ENCODE measurements at regions not wholly inside any gene's neighbourhood (a gene's known extent, or its start where the extent isn't known, plus 50 kb on each side); places are given as distances from the start of the nearest gene placed in this dataset.

GRCh38 chr14:28589792-28590191 is 176.8 kb upstream of the FOXG1 start:
- POLR2A ChIA-PET = no interaction called here
- CTCF ChIA-PET = no interaction called here
- Histone ChIP-seq H3K36me3 (ENCODE audit: control insufficient read depth in 4 of 4, insufficient read depth in 4 of 4, low read length in 3 of 4) (no peaks in the 10 kb centered on the region), H3K27me3 (replicated peaks in 2 of 5; ENCODE audit: control insufficient read depth in 4 of 5, insufficient read depth in 5 of 5, low read length in 4 of 5) (no peaks in the 10 kb centered on the region), H3K9me3 (ENCODE audit: control extremely low read depth in 1 of 5, control insufficient read depth in 4 of 5, insufficient read depth in 2 of 5, low read depth in 1 of 5, low read length in 4 of 5) (no peaks in the 10 kb centered on the region), H3K27ac (ENCODE audit: insufficient read depth in 1 of 2, low read depth in 1 of 2, low read length in 2 of 2, poor library complexity in 1 of 2, severe bottlenecking in 2 of 2) (no peak overlapping the region), H3K4me3 (ENCODE audit: control insufficient read depth in 1 of 7, extremely low read depth in 1 of 7, insufficient read depth in 4 of 7, low read depth in 2 of 7, low read length in 6 of 7) (no peak overlapping the region), H3K4me1 (ENCODE audit: control extremely low read depth in 1 of 4, control insufficient read depth in 4 of 4, insufficient read depth in 4 of 4, low read length in 3 of 4) (no peaks in the 10 kb centered on the region)
- DNase-seq = no peak
- WGBS (ENCODE audit: insufficient coverage) = no CpG with 5 or more reads among the region's 1 CpG

GRCh38 chr14:28596391-28596790 is 170.2 kb upstream of the FOXG1 start:
- no peak overlapping the region for H3K4me3 ChIP-seq (ENCODE audit: control insufficient read depth in 1 of 7, extremely low read depth in 1 of 7, insufficient read depth in 4 of 7, low read depth in 2 of 7, low read length in 6 of 7)
- H3K9me3 ChIP-seq (ENCODE audit: control extremely low read depth in 1 of 5, control insufficient read depth in 4 of 5, insufficient read depth in 2 of 5, low read depth in 1 of 5, low read length in 4 of 5) = no peaks in the 10 kb centered on the region
- ChIA-PET CTCF (no interaction called here), POLR2A (no interaction called here)
- H3K4me1 ChIP-seq (ENCODE audit: control extremely low read depth in 1 of 4, control insufficient read depth in 4 of 4, insufficient read depth in 4 of 4, low read length in 3 of 4) = no peaks in the 10 kb centered on the region
- no peaks in the 10 kb centered on the region for H3K36me3 ChIP-seq (ENCODE audit: control insufficient read depth in 4 of 4, insufficient read depth in 4 of 4, low read length in 3 of 4)
- no peak overlapping the region for H3K27ac ChIP-seq (ENCODE audit: insufficient read depth in 1 of 2, low read depth in 1 of 2, low read length in 2 of 2, poor library complexity in 1 of 2, severe bottlenecking in 2 of 2)
- DNase-seq = no peak
- H3K27me3 ChIP-seq (replicated peaks in 2 of 5; ENCODE audit: control insufficient read depth in 4 of 5, insufficient read depth in 5 of 5, low read length in 4 of 5) = no peaks in the 10 kb centered on the region

DNA sequence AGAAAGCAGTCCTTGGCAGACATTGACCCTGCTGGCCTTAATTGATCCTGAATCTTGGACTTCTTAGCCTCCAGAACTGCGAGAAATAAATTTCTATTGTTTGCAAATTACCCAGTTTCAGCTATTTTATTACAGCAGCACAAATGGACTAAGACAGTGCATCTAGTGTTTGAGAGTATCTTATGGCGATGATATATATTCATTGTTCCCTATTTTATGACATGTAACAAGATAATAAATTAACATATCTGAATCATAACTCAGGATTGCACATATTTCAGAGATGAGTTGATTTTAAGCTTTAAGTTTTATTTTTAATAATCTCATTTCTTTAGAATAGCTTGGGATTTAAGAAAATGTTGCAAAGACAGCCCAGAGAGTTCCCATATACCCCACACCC is 167.4 kb upstream of the FOXG1 start:
- Histone ChIP-seq H3K4me1 (ENCODE audit: control extremely low read depth in 1 of 4, control insufficient read depth in 4 of 4, insufficient read depth in 4 of 4, low read length in 3 of 4) (no peaks in the 10 kb centered on the region), H3K9me3 (ENCODE audit: control extremely low read depth in 1 of 5, control insufficient read depth in 4 of 5, insufficient read depth in 2 of 5, low read depth in 1 of 5, low read length in 4 of 5) (no peaks in the 10 kb centered on the region), H3K4me3 (ENCODE audit: control insufficient read depth in 1 of 7, extremely low read depth in 1 of 7, insufficient read depth in 4 of 7, low read depth in 2 of 7, low read length in 6 of 7) (no peak overlapping the region), H3K36me3 (ENCODE audit: control insufficient read depth in 4 of 4, insufficient read depth in 4 of 4, low read length in 3 of 4) (no peaks in the 10 kb centered on the region), H3K27ac (ENCODE audit: insufficient read depth in 1 of 2, low read depth in 1 of 2, low read length in 2 of 2, poor library complexity in 1 of 2, severe bottlenecking in 2 of 2) (no peak overlapping the region), H3K27me3 (replicated peaks in 2 of 5; ENCODE audit: control insufficient read depth in 4 of 5, insufficient read depth in 5 of 5, low read length in 4 of 5) (no peaks in the 10 kb centered on the region)
- ChIA-PET POLR2A (no interaction called here), CTCF (no interaction called here)
- DNase-seq = no peak
- WGBS (ENCODE audit: insufficient coverage) = no CpG with 5 or more reads among the region's 2 CpGs

DNA sequence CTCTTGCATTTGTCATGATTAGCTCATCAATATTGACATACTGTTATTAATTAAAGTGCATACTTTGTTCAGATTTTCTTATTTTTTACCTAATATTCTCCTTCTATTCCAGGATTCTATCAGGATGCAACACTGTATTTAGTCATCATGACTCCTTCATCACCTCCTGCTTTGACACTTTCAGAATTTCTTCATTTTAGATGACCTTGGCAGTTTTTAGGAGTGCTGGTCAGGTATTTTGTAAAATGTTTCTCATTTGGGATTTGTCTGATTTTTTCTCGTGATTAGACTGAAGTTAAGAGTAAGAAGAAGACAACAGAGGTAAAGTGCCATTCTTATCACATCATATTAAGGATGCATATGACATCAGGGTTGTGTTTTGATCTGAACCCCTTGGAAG is 167.0 kb upstream of the FOXG1 start:
- Histone ChIP-seq H3K9me3 (ENCODE audit: control extremely low read depth in 1 of 5, control insufficient read depth in 4 of 5, insufficient read depth in 2 of 5, low read depth in 1 of 5, low read length in 4 of 5) (no peaks in the 10 kb centered on the region), H3K4me3 (ENCODE audit: control insufficient read depth in 1 of 7, extremely low read depth in 1 of 7, insufficient read depth in 4 of 7, low read depth in 2 of 7, low read length in 6 of 7) (no peak overlapping the region), H3K4me1 (ENCODE audit: control extremely low read depth in 1 of 4, control insufficient read depth in 4 of 4, insufficient read depth in 4 of 4, low read length in 3 of 4) (no peaks in the 10 kb centered on the region), H3K36me3 (ENCODE audit: control insufficient read depth in 4 of 4, insufficient read depth in 4 of 4, low read length in 3 of 4) (no peaks in the 10 kb centered on the region), H3K27me3 (replicated peaks in 2 of 5; ENCODE audit: control insufficient read depth in 4 of 5, insufficient read depth in 5 of 5, low read length in 4 of 5) (no peaks in the 10 kb centered on the region), H3K27ac (ENCODE audit: insufficient read depth in 1 of 2, low read depth in 1 of 2, low read length in 2 of 2, poor library complexity in 1 of 2, severe bottlenecking in 2 of 2) (no peak overlapping the region)
- no CpG with 5 or more reads among the region's 1 CpG for WGBS (ENCODE audit: insufficient coverage)
- POLR2A ChIA-PET = no interaction called here
- CTCF ChIA-PET = no interaction called here
- no peak for DNase-seq

DNA sequence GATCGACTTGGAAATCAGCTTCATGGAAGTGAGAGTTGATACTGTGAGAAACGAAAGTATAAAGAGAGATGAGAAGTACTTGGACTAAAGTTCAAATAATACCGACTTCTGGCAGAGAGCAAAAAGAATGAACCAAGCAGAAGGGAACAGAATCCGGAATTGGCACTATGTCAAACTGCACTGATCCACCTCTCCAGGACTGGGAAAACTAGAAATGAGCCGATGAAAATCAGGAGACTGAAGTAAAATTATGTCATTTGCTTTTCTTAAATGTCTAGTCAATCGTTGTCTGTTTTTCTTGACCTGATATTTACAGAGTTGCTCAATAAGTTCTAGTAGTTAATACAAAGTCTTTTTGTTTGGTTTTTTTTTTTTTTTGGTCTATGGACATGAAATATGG is 163.0 kb upstream of the FOXG1 start:
- ChIA-PET CTCF (interaction anchor here (1.1 kb wide), 1 partner anchor 10 kb away, joined by 3 read pairs; no protein-coding TSS in a partner anchor), POLR2A (no interaction called here)
- Histone ChIP-seq H3K36me3 (ENCODE audit: control insufficient read depth in 4 of 4, insufficient read depth in 4 of 4, low read length in 3 of 4) (no peaks in the 10 kb centered on the region), H3K9me3 (ENCODE audit: control extremely low read depth in 1 of 5, control insufficient read depth in 4 of 5, insufficient read depth in 2 of 5, low read depth in 1 of 5, low read length in 4 of 5) (no peaks in the 10 kb centered on the region), H3K4me3 (ENCODE audit: control insufficient read depth in 1 of 7, extremely low read depth in 1 of 7, insufficient read depth in 4 of 7, low read depth in 2 of 7, low read length in 6 of 7) (no peak overlapping the region), H3K4me1 (ENCODE audit: control extremely low read depth in 1 of 4, control insufficient read depth in 4 of 4, insufficient read depth in 4 of 4, low read length in 3 of 4) (no peaks in the 10 kb centered on the region), H3K27me3 (replicated peaks in 2 of 5; ENCODE audit: control insufficient read depth in 4 of 5, insufficient read depth in 5 of 5, low read length in 4 of 5) (no peaks in the 10 kb centered on the region), H3K27ac (ENCODE audit: insufficient read depth in 1 of 2, low read depth in 1 of 2, low read length in 2 of 2, poor library complexity in 1 of 2, severe bottlenecking in 2 of 2) (no peak overlapping the region)
- DNase-seq = no peak
- 91% methylated on average over 3 of the region's 6 CpGs for WGBS (ENCODE audit: insufficient coverage)

GRCh38 chr14:28607661-28608060 is 158.9 kb upstream of the FOXG1 start:
- CTCF ChIA-PET = interaction anchor here (0.9 kb wide), 1 partner anchor 313 kb away, joined by 4 read pairs; no protein-coding TSS in a partner anchor
- no peaks in the 10 kb centered on the region for H3K4me1 ChIP-seq (ENCODE audit: control extremely low read depth in 1 of 4, control insufficient read depth in 4 of 4, insufficient read depth in 4 of 4, low read length in 3 of 4)
- WGBS (ENCODE audit: insufficient coverage) = 83% methylated on average over 1 of the region's 5 CpGs
- H3K9me3 ChIP-seq (ENCODE audit: control extremely low read depth in 1 of 5, control insufficient read depth in 4 of 5, insufficient read depth in 2 of 5, low read depth in 1 of 5, low read length in 4 of 5) = no peaks in the 10 kb centered on the region
- no peaks in the 10 kb centered on the region for H3K27me3 ChIP-seq (replicated peaks in 2 of 5; ENCODE audit: control insufficient read depth in 4 of 5, insufficient read depth in 5 of 5, low read length in 4 of 5)
- no peak for DNase-seq
- H3K36me3 ChIP-seq (ENCODE audit: control insufficient read depth in 4 of 4, insufficient read depth in 4 of 4, low read length in 3 of 4) = no peaks in the 10 kb centered on the region
- H3K27ac ChIP-seq (ENCODE audit: insufficient read depth in 1 of 2, low read depth in 1 of 2, low read length in 2 of 2, poor library complexity in 1 of 2, severe bottlenecking in 2 of 2) = no peak overlapping the region
- H3K4me3 ChIP-seq (ENCODE audit: control insufficient read depth in 1 of 7, extremely low read depth in 1 of 7, insufficient read depth in 4 of 7, low read depth in 2 of 7, low read length in 6 of 7) = no peak overlapping the region
- POLR2A ChIA-PET = no interaction called here

GRCh38 chr14:28608443-28608842 is 158.1 kb upstream of the FOXG1 start:
- 87% methylated on average over 6 of the region's 8 CpGs for WGBS (ENCODE audit: insufficient coverage)
- DNase-seq = no peak
- POLR2A ChIA-PET = no interaction called here
- Histone ChIP-seq H3K36me3 (ENCODE audit: control insufficient read depth in 4 of 4, insufficient read depth in 4 of 4, low read length in 3 of 4) (no peaks in the 10 kb centered on the region), H3K9me3 (ENCODE audit: control extremely low read depth in 1 of 5, control insufficient read depth in 4 of 5, insufficient read depth in 2 of 5, low read depth in 1 of 5, low read length in 4 of 5) (no peaks in the 10 kb centered on the region), H3K27ac (ENCODE audit: insufficient read depth in 1 of 2, low read depth in 1 of 2, low read length in 2 of 2, poor library complexity in 1 of 2, severe bottlenecking in 2 of 2) (no peak overlapping the region), H3K4me1 (ENCODE audit: control extremely low read depth in 1 of 4, control insufficient read depth in 4 of 4, insufficient read depth in 4 of 4, low read length in 3 of 4) (no peaks in the 10 kb centered on the region), H3K27me3 (replicated peaks in 2 of 5; ENCODE audit: control insufficient read depth in 4 of 5, insufficient read depth in 5 of 5, low read length in 4 of 5) (no peaks in the 10 kb centered on the region), H3K4me3 (ENCODE audit: control insufficient read depth in 1 of 7, extremely low read depth in 1 of 7, insufficient read depth in 4 of 7, low read depth in 2 of 7, low read length in 6 of 7) (no peak overlapping the region)
- CTCF ChIA-PET = interaction anchor here (0.9 kb wide), 1 partner anchor 314 kb away, joined by 4 read pairs; no protein-coding TSS in a partner anchor
